Body of pancreas (tissue), 4 donors: ENCODE measurements at regions not wholly inside any gene's neighbourhood (a gene's known extent, or its start where the extent isn't known, plus 50 kb on each side); places are given as distances from the start of the nearest gene placed in this dataset.
"Not testable (repeated sequence)": the region's sequence is repeated elsewhere in the genome, so short reads cannot be mapped to it uniquely, and the experiment has no call there.

ENCODE experiments used
- CTCF ChIP-seq, 7 experiments: fragments of 450-650 bp in 4 of 7; fragments of 200-600 bp in 3 of 7; sonication (generic) in 3 of 7; IDR thresholded peaks; one replicate each; pipeline ENCODE4 v1.5.1; 2016 to 2019; ENCODE audit warnings: antibody characterized with exemption in 7 of 7
- POLR2A ChIP-seq, 3 donors: fragments of 450-650 bp; IDR thresholded peaks; one replicate each; pipeline ENCODE4 v1.6.1; 2016; ENCODE audit warnings: antibody characterized with exemption in 3 of 3, mild to moderate bottlenecking in 2 of 3

- TF ChIP-seq CTCF, POLR2A (IDR thresholded peaks at IDR 0.05): not testable (repeated sequence)
These were observed 83.9 kb upstream of the AGR3 start for GRCh38 chr7:16965697-16966096.
